GM23338 (cell line): ENCODE measurements at regions not wholly inside any gene's neighbourhood (a gene's known extent, or its start where the extent isn't known, plus 50 kb on each side); places are given as distances from the start of the nearest gene placed in this dataset.

Experiments used
- ATAC-seq: fragments of 200-7000 bp; cut with Tn5 transposase; 3 replicates; pipeline ENCODE4 v1.9.1; 2020
- DNase-seq: peaks from one replicate; pipeline ENCODE4 v3.0.0-alpha.2; 2015; ENCODE audit warnings: low spot score
- H2AFZ ChIP-seq: fragments of 200-600 bp; sonication (generic); 2 replicates; pipeline ENCODE4 v1.8.0; 2016; ENCODE audit warnings: antibody characterized with exemption, mild to moderate bottlenecking, moderate library complexity
- H3F3A ChIP-seq: fragments of 200-600 bp; sonication (generic); replicated peaks from 2 replicates; pipeline ENCODE4 v1.8.0; 2017; ENCODE audit warnings: antibody characterized with exemption, mixed run types, low read depth
- H3K27ac ChIP-seq: fragments of 200-600 bp; sonication (generic); 2 replicates; pipeline ENCODE4 v1.6.1; 2016; ENCODE audit warnings: low read depth
- H3K27me3 ChIP-seq: fragments of 200-600 bp; sonication (generic); 2 replicates; pipeline ENCODE4 v1.8.0; 2016; ENCODE audit warnings: mild to moderate bottlenecking, mixed run types, moderate library complexity; ENCODE audit not compliant: insufficient read depth
- H3K36me3 ChIP-seq: fragments of 200-600 bp; sonication (generic); 2 replicates; pipeline ENCODE4 v1.8.0; 2016; ENCODE audit warnings: mild to moderate bottlenecking; ENCODE audit not compliant: insufficient read depth
- H3K4me1 ChIP-seq: fragments of 200-600 bp; sonication (generic); 2 replicates; pipeline ENCODE4 v1.8.0; 2016; ENCODE audit warnings: mild to moderate bottlenecking, moderate library complexity; ENCODE audit not compliant: insufficient read depth
- H3K4me2 ChIP-seq: fragments of 200-600 bp; sonication (generic); 2 replicates; pipeline ENCODE4 v1.7.1; 2017; ENCODE audit warnings: mixed run types
- H3K4me3 ChIP-seq: fragments of 200-600 bp; sonication (generic); 2 replicates; pipeline ENCODE4 v1.6.1; 2016; ENCODE audit warnings: mixed run types
- H3K79me2 ChIP-seq: fragments of 200-600 bp; sonication (generic); replicated peaks from 2 replicates; pipeline ENCODE4 v1.8.0; 2017; ENCODE audit warnings: mild to moderate bottlenecking; ENCODE audit not compliant: insufficient read depth
- H3K9me2 ChIP-seq: fragments of 200-600 bp; sonication (generic); 2 replicates; pipeline ENCODE4 v1.8.0; 2017; ENCODE audit not compliant: insufficient read depth
- H4K20me1 ChIP-seq: fragments of 200-600 bp; sonication (generic); replicated peaks from 2 replicates; pipeline ENCODE4 v1.8.0; 2017; ENCODE audit warnings: mild to moderate bottlenecking; ENCODE audit not compliant: insufficient read depth
- H3K27ac Mint-ChIP-seq: 2 replicates; pipeline ENCODE4 v1.8.0; 2020; ENCODE audit warnings: inconsistent platforms, mild to moderate bottlenecking, moderate library complexity, mixed read lengths
- H3K27me3 Mint-ChIP-seq: 3 replicates; pipeline ENCODE4 v1.8.0; 2022; ENCODE audit warnings: low read depth, mild to moderate bottlenecking, moderate library complexity, mixed read lengths, inconsistent platforms; ENCODE audit not compliant: insufficient read depth, poor library complexity
- H3K36me3 Mint-ChIP-seq: 3 replicates; pipeline ENCODE4 v1.8.0; 2021; ENCODE audit warnings: low read depth, mild to moderate bottlenecking, inconsistent platforms, moderate library complexity, mixed read lengths
- H3K4me1 Mint-ChIP-seq: 3 replicates; pipeline ENCODE4 v1.8.0; 2020; ENCODE audit warnings: mild to moderate bottlenecking, inconsistent platforms, mixed read lengths
- H3K4me3 Mint-ChIP-seq: 3 replicates; pipeline ENCODE4 v1.8.0; 2021; ENCODE audit warnings: moderate library complexity, mild to moderate bottlenecking, inconsistent platforms, mixed read lengths
- H3K9me3 Mint-ChIP-seq: 3 replicates; pipeline ENCODE4 v1.8.0; 2020; ENCODE audit warnings: moderate library complexity, mild to moderate bottlenecking, inconsistent platforms, mixed read lengths
- CREB1 ChIP-seq: fragments of 250-450 bp; sonication (Bioruptor Pico); IDR thresholded peaks from 2 replicates; pipeline ENCODE4 v1.5.0; 2020; ENCODE audit warnings: low read depth, mild to moderate bottlenecking, moderate library complexity
- CTCF ChIP-seq, 2 experiments: fragments of 200-600 bp in 1 of 2; sonication (generic) in 1 of 2; conservative IDR thresholded peaks; 2 replicates each; pipeline versions ENCODE4 v1.5.1 to v1.6.1; 2016 to 2017; ENCODE audit warnings: antibody characterized with exemption in 2 of 2, low read depth in 2 of 2, mild to moderate bottlenecking in 2 of 2, moderate library complexity in 1 of 2
- ETS1 ChIP-seq: IDR thresholded peaks from 2 replicates; pipeline ENCODE4 v1.6.1; 2016; ENCODE audit warnings: antibody characterized with exemption
- EZH2 ChIP-seq: fragments of 200-600 bp; sonication (generic); IDR thresholded peaks from one replicate; pipeline ENCODE4 v1.8.0; 2017; ENCODE audit warnings: antibody characterized with exemption, mild to moderate bottlenecking, low read depth; ENCODE audit not compliant: unreplicated experiment
- EZH2phosphoT487 ChIP-seq: fragments of 200-600 bp; sonication (generic); IDR thresholded peaks from one replicate; pipeline ENCODE4 v1.8.1; 2018; ENCODE audit warnings: antibody characterized with exemption; ENCODE audit not compliant: unreplicated experiment
- JUNB ChIP-seq: IDR thresholded peaks from one replicate; pipeline ENCODE4 v1.6.1; 2016; ENCODE audit warnings: antibody characterized with exemption; ENCODE audit not compliant: unreplicated experiment
- NANOG ChIP-seq: IDR thresholded peaks from 2 replicates; pipeline ENCODE4 v1.6.1; 2016; ENCODE audit warnings: antibody characterized with exemption, borderline replicate concordance
- POLR2AphosphoS5 ChIP-seq: IDR thresholded peaks from 2 replicates; pipeline ENCODE4 v1.6.1; 2016; ENCODE audit warnings: antibody characterized with exemption, low read depth
- REST ChIP-seq: IDR thresholded peaks from one replicate; pipeline ENCODE4 v1.6.1; 2018; ENCODE audit warnings: antibody characterized with exemption; ENCODE audit not compliant: unreplicated experiment
- STAT1 ChIP-seq: IDR thresholded peaks from one replicate; pipeline ENCODE4 v1.6.1; 2016; ENCODE audit warnings: antibody characterized with exemption; ENCODE audit not compliant: unreplicated experiment
- ZNF331 ChIP-seq: fragments of 250-450 bp; sonication (Bioruptor Pico); IDR thresholded peaks from 2 replicates; pipeline ENCODE4 v1.5.0; 2020; ENCODE audit warnings: low read depth, mild to moderate bottlenecking, moderate library complexity
- ZNF462 ChIP-seq: fragments of 250-450 bp; sonication (Bioruptor Pico); IDR thresholded peaks from 2 replicates; pipeline ENCODE4 v1.5.0; 2020; ENCODE audit warnings: mild to moderate bottlenecking, moderate library complexity

GRCh38 chr18:66813138-66813537, 209.2 kb upstream of the CDH19 start (continued):
- TF ChIP-seq EZH2, result no peak
- TF ChIP-seq CREB1 (CRISPR knock-in tag), result no peak
- no peak for TF ChIP-seq ETS1
- TF ChIP-seq ZNF331 (CRISPR knock-in tag), result no peak

- Histone ChIP-seq H3K36me3 (no peaks in the 10 kb centered on the region), H4K20me1 (no peaks in the 10 kb centered on the region), H3K79me2 (no peaks in the 10 kb centered on the region), H3K9me2 (no peaks in the 10 kb centered on the region), H3K27ac (no peak overlapping the region), H3K4me1 (no peaks in the 10 kb centered on the region), H3F3A (no peaks in the 10 kb centered on the region), H3K4me2 (no peak overlapping the region), H3K27me3 (no peaks in the 10 kb centered on the region), H2AFZ (no peak overlapping the region), H3K4me3 (no peak overlapping the region)
- no peak for ATAC-seq
- H3K4me1 Mint-ChIP-seq, result peaks cover 13% of the 10 kb centered on the region; the same call in 2 of the 3 replicates
- DNase-seq, result no peak
- no peaks in the 10 kb centered on the region for H3K36me3 Mint-ChIP-seq
- no peak overlapping the region for H3K4me3 Mint-ChIP-seq
- no peaks in the 10 kb centered on the region for H3K27me3 Mint-ChIP-seq
- no peaks in the 10 kb centered on the region for H3K9me3 Mint-ChIP-seq
- no peak overlapping the region for H3K27ac Mint-ChIP-seq
- TF ChIP-seq REST (no peak), CREB1 (CRISPR knock-in tag) (no peak), JUNB (no peak), CTCF (conservative IDR thresholded peaks at IDR 0.05; ENCODE audit: low read depth in 2 of 2) (no peak), ZNF331 (CRISPR knock-in tag) (no peak), EZH2 (no peak), STAT1 (no peak), EZH2phosphoT487 (no peak), NANOG (no peak), ZNF462 (no peak), POLR2AphosphoS5 (no peak), ETS1 (no peak)
Observed at GRCh38 chr18:66795051-66795450, 191.2 kb upstream of the CDH19 start.
